C4-2B (cell line): ENCODE measurements at regions not wholly inside any gene's neighbourhood (a gene's known extent, or its start where the extent isn't known, plus 50 kb on each side); places are given as distances from the start of the nearest gene placed in this dataset.

Experiments
- CTCF ChIP-seq: fragments of 450-650 bp; conservative IDR thresholded peaks from 2 replicates; pipeline ENCODE4 v1.5.1; 2017; ENCODE audit warnings: mild to moderate bottlenecking
- ZFX ChIP-seq: fragments of 450-650 bp; IDR thresholded peaks from 2 replicates; pipeline ENCODE4 v1.6.1; 2017

- no peak for TF ChIP-seq CTCF
- no peak for TF ChIP-seq ZFX
Observed at GRCh38 chr7:45306752-45307305, 149.2 kb downstream of the RAMP3 start.
